ENCODE measurements at regions not wholly inside any gene's neighbourhood (a gene's known extent, or its start where the extent isn't known, plus 50 kb on each side); places are given as distances from the start of the nearest gene placed in this dataset.

DNA sequence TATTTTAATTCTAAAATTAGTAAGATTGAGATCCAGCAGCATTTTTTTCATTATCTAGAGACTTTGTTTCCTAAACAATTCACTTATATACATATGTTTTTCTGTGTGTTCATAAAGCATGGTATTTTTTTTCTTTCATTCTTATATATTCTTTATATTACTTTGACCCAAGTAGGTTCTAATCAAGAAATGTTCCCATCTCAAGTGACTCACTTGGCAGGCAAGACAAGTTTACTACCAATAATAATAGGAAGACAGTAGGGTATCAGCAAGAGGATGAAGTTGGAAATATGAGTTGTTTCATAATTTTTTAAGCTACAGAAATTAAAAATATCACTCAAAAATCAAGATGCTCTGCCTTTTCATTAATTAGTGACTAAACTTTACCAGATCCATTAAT is 613.4 kb upstream of the ATP2B1 start:
- DNase-seq (ENCODE audit: low read depth, low spot score), result no peak

DNA sequence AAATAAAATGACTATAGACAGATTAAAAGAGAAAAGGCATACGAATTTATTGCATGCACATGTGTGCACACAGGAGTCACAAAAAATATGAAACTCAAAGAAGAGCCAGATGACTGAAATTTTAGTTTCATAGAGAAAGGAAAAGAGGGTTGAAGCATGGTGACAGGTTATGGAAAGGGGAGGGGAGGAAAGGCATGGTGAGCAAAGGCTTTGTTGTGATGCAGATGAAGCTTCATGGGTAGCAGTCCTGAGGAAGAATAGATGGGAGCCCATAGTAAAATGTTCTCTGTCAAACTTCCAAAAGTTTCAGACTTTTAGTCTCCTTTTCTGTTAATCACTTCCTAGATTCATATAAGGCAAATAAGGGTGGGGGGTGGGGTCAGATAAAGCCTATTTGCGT is 612.7 kb upstream of the ATP2B1 start:
- DNase-seq (ENCODE audit: low read depth, low spot score), result no peak

DNA sequence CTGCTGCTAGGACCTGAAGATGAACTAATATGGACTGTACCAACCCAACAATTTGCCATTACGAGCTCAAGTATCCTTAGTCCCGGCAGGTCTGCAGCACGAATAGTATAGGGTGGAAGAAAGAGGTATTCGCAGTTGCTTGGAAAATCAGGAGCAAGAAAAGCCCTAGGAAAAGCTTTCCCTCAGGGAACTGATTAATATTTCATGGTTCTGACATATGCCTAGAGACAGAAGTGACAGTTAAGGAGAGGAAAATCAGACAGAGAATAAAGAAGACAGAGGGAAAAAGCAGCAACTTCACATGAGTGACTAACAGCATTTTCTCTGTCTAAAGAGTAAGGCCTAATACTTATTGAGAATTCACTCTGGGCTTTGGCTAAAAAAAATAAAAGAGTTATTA is 602.9 kb upstream of the ATP2B1 start:
- DNase-seq (ENCODE audit: low read depth, low spot score), result no peak

DNA sequence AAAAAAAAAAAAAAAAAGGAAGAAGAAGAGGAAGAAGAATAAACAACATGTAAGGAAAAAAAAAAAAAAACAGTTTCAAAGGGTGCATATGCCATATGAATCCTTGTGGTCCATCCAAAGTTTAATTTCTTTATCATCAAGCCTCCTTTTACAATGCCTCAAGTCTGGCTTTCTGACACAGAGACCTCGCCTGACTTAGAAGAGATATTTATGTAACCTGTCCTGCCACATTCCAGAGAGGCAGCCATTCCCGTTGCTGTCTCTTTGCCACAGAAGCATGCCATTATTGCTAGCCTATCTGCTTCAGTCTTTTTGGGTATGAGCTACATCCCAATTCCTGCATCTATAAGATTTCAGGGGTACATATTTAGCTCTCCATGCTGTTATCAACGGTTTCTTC is 596.7 kb upstream of the ATP2B1 start:
- no peak for DNase-seq (ENCODE audit: low read depth, low spot score)

DNA sequence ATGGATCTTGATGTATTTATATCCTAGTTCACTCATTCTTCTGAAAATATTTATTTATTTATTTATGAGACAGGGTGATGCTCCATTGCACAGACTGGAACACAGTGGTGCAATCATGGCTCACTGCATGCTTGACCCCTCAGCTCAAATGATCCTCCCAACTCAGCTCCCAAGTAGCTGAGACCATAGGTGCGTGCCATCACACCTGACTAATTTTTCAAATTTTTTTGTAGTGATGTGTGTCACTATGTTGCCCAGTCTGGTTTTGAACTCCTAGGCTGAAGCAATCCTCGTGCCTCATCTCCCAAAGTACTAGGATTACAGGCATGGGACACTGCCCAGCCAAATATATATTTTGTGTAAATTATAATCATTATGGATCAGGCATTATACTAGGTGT is 595.6 kb upstream of the ATP2B1 start:
- no peak for DNase-seq (ENCODE audit: low read depth, low spot score)

DNA sequence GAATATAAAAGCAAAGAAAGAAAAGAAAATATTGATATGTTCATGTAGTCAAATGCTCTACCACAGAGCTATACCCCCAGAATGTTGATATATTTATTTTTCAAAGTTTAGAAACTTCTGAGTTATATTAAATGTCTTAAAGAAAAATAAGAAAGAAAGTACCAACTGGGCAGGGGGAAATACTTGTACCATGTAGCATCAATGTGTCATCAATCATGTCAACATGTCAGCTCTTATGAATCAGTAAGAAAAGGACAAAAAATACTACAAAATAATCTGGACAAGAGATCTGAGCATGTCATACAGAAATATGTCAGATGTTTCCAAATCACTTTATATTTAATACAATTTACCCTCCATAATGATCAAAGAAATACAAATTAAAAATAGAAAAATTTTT is 595.1 kb upstream of the ATP2B1 start:
- no peak for DNase-seq (ENCODE audit: low read depth, low spot score)

DNA sequence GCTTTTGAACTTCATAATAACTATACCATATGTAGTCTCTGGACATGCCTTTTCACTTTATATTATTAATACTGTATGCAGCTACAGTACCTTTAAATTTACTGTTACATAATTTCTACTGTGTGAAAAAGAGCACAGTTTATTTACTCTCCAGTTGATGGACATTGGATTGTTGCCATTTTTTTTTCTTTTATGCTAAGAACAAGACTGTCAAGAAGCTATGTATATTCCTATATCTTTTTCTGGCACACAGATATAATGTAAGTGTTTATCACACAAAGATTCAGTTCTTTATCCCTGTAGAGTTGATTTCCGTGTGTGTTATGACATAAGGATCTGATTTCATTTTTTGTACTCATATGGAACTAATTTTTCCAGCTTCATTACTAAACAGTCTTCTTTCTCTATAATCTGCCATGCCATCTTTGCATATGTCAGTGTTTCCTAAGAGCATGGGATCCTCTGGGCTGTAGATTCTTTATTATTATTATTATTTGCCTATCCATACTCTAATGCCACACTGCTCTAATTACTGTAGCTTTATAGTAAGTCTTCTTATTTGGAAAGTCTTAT is 593.0 kb upstream of the ATP2B1 start:
- no peak for DNase-seq (ENCODE audit: low read depth, low spot score)

DNA sequence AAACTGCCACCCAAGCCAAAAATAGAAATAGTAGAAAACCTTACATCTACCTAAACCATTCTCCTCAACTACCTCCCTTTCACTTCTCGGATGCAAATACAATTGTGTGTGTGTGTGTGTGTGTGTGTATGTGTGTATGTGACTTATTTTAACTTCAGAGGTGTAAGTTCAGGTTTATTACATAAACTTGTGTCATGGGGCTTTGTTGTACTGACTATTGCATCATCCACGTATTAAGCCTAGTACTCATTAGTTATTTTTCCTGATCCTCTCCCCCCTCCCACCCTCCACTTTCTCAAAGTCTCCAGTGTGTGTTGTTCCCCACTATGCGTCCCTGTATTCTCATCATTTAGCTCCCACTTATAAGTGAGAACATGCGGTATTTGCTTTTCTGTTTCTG is 592.5 kb upstream of the ATP2B1 start:
- DNase-seq (ENCODE audit: low read depth, low spot score), result no peak

DNA sequence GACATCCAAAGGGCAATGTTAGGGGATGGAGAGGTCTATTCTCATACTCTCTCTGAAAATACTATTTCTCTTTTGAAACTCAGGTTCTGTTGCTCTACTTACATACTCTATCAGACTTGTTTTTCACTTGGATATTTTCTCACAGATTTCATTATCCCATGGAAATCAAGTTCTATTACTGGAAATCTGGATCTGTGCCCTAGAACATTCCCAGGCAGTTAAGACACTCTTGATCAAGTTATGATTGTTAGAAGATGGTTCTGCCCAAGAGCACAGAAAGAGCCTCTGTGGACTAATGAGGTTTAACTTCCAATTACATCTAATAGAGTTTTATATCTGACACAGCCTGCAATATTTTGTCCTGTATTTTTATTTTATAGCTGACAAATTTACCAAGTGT is 591.0 kb upstream of the ATP2B1 start:
- no peak for DNase-seq (ENCODE audit: low read depth, low spot score)

DNA sequence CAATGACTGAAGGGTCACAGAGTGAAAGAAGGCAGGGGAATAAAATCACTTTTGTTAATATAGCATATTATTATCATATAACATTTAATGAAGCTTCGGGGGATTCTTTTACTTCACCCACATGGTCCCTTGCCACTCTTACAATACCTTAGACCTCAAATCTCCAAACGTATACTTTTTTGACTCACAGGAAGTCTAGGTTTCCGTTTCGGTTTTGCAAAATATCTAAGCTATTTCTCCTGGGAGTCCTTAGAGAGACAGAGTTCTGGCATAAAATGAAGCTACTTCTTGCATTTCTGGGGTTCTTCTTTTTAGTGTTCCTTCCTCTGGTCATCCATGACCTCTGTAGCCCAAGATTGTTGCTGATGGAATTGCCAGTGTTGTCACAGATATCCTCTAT is 590.5 kb upstream of the ATP2B1 start:
- DNase-seq (ENCODE audit: low read depth, low spot score), result no peak

DNA sequence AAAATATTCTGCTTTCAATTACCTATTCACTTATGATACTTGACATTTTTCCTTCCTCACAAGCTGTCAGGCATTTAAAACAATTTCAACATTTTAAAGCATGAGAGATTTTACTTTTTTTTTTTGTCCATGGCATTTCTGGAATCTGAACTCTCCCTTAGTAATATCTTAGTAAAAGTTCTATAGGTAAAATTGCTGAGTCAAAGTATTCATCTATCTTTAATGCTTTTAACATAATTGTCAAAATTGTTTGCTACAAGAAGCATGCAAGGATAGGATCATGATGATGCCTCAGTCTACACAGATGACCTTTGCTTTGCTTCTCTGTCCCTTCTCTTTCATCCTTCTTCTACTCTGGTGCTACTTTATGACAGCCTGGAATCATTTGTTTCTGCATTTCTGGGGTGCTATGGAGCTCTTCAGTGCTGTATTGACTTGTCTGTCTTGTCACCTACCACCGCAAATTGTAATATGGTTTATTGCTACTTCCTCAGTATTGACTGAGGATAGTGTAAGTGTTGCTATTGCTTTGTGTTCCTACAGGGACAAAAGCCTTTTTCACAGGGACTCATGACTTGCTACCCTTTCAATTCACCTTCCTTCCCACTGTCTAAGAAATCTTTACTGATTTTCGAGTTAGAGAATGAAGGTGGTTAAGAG is 589.8 kb upstream of the ATP2B1 start:
- DNase-seq (ENCODE audit: low read depth, low spot score), result no peak

DNA sequence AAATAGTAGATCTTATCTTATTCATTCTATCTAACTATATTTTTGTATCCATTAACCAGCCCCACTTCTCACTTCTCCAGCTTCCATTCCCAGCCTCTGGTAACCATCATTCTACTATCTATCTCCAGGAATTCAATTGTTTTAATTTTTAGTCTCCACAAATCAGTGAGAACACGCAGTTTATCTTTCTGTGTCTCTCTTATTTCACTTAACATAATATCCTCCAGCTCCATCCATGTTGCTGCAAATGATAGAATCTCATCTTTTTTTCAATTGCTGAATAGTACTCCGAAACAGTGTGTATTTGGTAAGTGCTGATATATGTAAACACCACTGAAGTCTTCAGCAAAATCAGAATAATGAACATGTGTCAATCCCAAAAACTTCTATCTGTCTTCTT is 587.2 kb upstream of the ATP2B1 start:
- no peak for DNase-seq (ENCODE audit: low read depth, low spot score)

DNA sequence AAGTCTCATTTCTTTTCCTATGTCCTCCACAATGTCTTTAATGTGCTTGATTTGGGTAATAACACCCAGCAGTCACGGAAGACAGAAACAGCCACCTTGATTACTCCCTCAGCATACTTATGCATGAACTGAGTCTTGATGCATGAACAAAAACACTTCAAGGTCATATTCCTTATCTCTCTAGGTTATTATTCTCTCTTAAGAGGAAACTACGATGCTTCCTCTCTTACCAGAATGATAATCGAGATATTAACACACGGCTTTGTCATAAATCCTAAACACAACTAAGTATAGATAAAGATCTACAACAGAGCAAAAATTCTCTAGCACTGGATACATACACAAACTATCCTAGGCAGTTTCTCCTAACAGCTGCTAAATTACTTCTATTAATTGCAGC is 583.5 kb upstream of the ATP2B1 start:
- no peak for DNase-seq (ENCODE audit: low read depth, low spot score)

DNA sequence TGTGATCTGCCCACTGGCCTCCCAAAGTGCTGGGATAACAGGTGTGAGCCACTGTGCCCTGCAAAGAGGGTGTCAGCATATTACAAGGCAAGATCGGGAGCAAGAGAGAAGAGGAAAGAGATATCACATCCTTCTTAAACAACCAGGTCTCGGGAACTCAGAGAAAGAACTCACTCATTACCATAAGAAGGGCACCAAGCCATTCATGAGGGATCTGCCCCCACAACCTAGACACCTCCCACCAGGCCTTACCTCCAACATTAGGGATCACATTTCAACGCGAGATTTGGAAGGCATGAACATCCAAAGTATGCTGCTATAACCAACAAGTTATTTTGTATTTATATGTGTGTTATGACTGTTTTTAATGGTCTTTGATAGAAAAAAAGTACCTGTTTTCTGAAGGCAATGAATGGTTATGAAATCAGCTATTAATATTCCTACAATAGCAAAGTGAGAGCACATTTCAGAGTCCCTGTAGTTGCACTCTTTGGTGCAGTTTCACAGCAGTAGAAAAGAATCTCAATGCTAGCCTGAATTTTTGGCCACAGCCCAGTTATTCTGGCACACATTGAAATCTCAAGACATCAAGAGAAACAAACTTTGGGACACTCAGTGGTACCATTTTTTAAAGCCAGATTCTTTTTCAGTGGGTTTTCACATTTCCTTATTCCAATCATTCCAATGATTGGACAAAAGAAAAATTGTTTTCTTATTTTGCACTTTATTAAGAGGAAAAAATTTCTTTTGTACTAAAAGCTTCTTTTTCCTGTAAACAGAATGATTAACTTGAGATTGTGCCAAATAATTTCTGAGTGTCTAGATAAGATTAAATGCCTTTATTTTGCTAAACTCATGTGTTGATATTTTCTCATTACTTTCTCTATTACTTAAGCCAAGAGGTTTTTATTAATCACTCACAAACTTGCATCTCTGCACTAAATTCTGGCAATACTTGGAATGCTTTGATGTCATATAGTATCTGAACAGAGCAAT is 582.6 kb upstream of the ATP2B1 start:
- DNase-seq (ENCODE audit: low read depth, low spot score), result no peak

DNA sequence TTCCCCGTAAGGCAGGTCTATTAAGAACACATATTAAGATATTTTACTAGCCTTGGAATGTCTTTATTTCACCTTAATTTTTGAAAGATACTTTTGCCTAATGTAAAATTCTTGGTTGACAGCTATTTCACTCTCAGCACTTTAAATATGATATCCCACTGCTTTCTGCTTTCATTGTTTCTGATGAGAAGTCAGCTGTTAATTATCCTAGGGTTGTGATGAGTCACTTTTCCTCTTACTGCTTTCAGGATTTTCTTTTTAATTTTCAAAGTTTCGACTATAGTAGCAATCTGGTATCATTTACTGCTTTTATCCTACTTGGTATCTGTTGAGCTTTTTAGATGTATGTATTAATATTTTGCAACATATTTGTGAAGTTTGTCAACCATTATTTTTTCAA is 578.9 kb upstream of the ATP2B1 start:
- DNase-seq (ENCODE audit: low read depth, low spot score), result no peak

GRCh38 chr12:90281154-90281868 is 572.7 kb upstream of the ATP2B1 start:
- DNase-seq (ENCODE audit: low read depth, low spot score), result no peak

DNA sequence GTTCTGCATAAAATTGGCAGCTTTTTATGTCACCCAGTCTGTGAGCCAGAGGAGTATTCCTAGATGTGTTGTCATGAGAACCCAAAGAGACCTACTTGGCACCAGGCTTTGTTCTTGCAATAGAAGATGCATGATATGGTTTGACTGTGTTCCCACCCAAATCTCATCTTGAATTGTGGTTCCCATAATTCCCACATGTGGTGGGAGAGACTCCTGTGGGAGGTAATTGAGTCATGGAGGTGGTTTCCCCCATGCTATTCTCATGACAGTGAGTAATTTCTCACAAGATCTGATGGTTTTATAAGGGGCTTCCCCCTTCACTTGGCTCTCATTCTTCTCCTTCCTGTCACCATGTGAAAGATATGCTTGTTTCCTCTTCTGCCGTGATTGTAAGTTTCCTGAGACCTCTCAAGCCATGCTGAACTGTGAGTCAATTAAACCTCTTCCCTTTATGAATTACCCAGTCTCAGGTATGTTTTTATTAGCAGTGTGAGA is 572.0 kb upstream of the ATP2B1 start:
- DNase-seq (ENCODE audit: low read depth, low spot score), result no peak

DNA sequence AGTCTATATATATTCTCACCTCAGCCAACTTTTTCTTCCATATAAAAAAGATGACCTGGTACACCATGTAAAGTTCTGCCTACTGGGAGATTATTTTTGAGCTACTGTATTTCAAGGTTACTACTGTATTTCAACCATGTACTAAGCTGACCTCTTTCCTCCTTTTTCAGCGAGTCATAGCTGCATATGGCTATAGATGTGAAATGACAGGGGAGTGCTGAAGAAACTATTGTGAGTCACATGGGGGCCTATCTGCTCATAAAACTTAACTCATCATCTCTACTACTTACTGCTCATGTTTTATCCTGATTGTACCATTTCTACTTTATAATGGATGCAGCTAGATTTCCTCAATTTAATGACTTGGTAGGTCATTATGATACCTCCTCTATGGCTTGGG is 571.4 kb upstream of the ATP2B1 start:
- DNase-seq (ENCODE audit: low read depth, low spot score), result no peak

- DNase-seq (ENCODE audit: low read depth, low spot score), result no peak
These were observed 566.5 kb upstream of the ATP2B1 start for GRCh38 chr12:90275088-90275487.

GRCh38 chr12:90274407-90274806 is 565.8 kb upstream of the ATP2B1 start:
- no peak for DNase-seq (ENCODE audit: low read depth, low spot score)

DNA sequence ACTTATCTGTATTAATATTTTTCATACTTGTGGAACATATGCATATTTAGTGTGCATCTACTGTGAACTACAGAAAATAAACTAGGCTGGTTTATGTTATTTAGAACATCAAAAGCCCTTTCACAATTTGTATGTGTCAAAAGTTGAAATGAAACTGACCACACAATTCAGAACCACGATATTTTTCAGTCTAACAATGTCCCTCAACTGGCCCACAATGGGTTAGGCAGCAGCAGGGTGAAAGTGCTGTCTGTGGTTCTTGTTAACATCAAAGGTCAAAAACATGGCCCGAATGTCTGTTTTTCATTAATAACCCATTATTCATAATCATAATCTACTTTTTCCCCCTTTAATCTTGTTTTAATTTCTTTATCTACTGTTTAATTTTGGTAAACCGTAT is 559.9 kb upstream of the ATP2B1 start:
- DNase-seq (ENCODE audit: low read depth, low spot score), result no peak

GRCh38 chr12:90262251-90262650 is 553.6 kb upstream of the ATP2B1 start:
- DNase-seq (ENCODE audit: low read depth, low spot score), result no peak

Measured in smooth muscle cell of the brain vasculature (primary cell).